ENCODE measurements at regions not wholly inside any gene's neighbourhood (a gene's known extent, or its start where the extent isn't known, plus 50 kb on each side); places are given as distances from the start of the nearest gene placed in this dataset.

DNA sequence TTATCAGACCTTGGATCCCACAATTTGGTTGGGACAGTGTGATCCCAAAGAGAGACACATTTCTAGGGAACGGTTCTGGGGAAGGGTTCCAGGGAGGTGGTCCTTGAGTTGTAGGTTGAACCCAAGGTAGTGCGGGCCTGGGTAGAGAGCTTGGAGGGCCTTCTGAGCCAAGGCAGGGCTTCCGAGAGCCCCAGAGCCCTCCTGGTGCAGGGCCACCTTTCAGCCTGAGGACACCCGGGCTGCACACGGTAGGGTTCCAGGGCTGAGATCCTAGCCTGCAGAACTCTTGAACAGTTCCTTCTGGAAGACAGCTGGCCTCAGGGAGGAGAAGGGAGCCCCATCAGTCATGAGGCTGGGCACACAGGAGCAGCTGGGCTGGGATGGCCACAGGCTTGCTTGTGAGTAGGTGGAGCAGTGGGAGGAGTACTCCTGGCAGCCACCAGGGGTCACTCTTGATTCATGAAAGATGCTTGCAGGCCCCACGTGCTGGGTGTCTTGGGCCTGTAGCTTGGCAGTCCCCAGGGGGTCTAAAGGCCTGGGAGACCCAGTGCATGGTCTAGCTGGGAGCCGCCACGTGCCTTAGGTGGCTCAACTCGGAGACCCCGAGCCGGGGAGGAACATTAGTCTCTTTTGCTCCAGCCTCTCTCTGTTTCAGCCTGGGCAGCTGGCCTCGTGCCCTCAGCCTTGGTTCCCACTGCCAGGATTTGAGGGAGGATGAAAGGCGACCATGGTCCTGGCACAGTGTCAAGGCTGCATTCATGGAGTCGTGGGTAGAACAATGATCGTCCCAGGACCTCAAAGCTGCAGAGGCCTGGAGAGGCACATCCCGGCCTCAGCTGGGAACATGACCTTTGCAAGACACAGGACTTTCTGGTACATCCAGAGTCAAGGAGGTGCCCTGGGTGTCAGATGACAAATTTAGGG, 381.6 kb downstream of the TYW1 start:
- Histone ChIP-seq H3K27ac (no peak overlapping the region), H2AFZ (no peak overlapping the region), H3K9ac (no peak overlapping the region), H3K79me2 (no peaks in the 10 kb centered on the region), H3K36me3 (ENCODE audit: control insufficient read depth, insufficient read depth, low read length) (no peaks in the 10 kb centered on the region), H3K27me3 (ENCODE audit: control insufficient read depth, insufficient read depth, low read length) (no peaks in the 10 kb centered on the region), H3K4me2 (ENCODE audit: low read length) (no peak overlapping the region), H3K9me3 (ENCODE audit: control insufficient read depth, low read length) (no peaks in the 10 kb centered on the region), H3K4me1 (no peaks in the 10 kb centered on the region), H3K4me3 (ENCODE audit: low read depth, low read length) (no peak overlapping the region)
- TF ChIP-seq, protein P1, sequence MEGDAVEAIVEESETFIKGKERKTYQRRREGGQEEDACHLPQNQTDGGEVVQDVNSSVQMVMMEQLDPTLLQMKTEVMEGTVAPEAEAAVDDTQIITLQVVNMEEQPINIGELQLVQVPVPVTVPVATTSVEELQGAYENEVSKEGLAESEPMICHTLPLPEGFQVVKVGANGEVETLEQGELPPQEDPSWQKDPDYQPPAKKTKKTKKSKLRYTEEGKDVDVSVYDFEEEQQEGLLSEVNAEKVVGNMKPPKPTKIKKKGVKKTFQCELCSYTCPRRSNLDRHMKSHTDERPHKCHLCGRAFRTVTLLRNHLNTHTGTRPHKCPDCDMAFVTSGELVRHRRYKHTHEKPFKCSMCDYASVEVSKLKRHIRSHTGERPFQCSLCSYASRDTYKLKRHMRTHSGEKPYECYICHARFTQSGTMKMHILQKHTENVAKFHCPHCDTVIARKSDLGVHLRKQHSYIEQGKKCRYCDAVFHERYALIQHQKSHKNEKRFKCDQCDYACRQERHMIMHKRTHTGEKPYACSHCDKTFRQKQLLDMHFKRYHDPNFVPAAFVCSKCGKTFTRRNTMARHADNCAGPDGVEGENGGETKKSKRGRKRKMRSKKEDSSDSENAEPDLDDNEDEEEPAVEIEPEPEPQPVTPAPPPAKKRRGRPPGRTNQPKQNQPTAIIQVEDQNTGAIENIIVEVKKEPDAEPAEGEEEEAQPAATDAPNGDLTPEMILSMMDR (IDR thresholded peaks at IDR 0.05), result peak; percentile 65

DNA sequence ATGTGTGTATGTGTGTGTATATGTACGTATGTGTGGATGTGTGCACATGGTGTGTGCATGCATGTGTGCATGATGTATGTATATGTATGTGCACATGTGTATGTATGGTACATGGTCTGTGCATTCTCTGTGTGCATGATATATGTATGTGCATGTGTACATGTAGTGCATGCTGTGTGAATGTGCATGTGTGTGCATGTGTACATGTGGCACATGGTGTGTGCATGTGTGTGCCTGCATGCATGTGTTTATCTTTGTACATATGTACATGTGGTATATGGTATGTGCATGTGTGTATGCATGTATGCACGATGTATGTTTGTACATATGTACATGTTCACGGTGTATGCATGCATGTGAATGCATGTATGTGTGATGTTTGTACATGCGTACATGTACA, 383.7 kb downstream of the TYW1 start:
- Histone ChIP-seq H3K27ac (no peak overlapping the region), H3K4me2 (ENCODE audit: low read length) (no peak overlapping the region), H3K27me3 (ENCODE audit: control insufficient read depth, insufficient read depth, low read length) (no peaks in the 10 kb centered on the region), H3K79me2 (no peaks in the 10 kb centered on the region), H3K4me3 (ENCODE audit: low read depth, low read length) (no peak overlapping the region), H3K9ac (no peak overlapping the region), H3K36me3 (ENCODE audit: control insufficient read depth, insufficient read depth, low read length) (no peaks in the 10 kb centered on the region), H3K9me3 (ENCODE audit: control insufficient read depth, low read length) (no peaks in the 10 kb centered on the region), H2AFZ (no peak overlapping the region), H3K4me1 (no peaks in the 10 kb centered on the region)
- TF ChIP-seq, protein P1 (IDR thresholded peaks at IDR 0.05), result no peak

DNA sequence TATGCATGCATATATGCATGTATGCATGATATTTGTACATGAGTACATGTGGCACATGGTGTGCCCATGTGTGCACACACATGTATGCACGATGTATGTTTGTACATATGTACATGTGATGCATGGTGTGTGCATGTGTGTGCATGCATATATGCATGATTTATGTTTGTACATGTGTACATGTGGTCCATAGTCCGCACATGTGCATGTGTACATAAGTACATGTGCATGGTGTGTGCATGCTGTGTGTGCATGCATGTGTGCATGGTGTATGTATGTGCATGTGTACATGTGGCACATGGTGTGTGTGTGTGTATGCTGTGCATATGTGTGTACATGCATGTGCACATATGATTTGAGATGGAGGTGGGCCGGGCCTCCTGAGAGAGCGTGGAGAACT, 384.2 kb downstream of the TYW1 start:
- no peak overlapping the region for H2AFZ ChIP-seq
- no peak overlapping the region for H3K9ac ChIP-seq
- H3K4me1 ChIP-seq, result no peaks in the 10 kb centered on the region
- no peaks in the 10 kb centered on the region for H3K27me3 ChIP-seq (ENCODE audit: control insufficient read depth, insufficient read depth, low read length)
- H3K4me3 ChIP-seq (ENCODE audit: low read depth, low read length), result no peak overlapping the region
- H3K36me3 ChIP-seq (ENCODE audit: control insufficient read depth, insufficient read depth, low read length), result no peaks in the 10 kb centered on the region
- no peaks in the 10 kb centered on the region for H3K9me3 ChIP-seq (ENCODE audit: control insufficient read depth, low read length)
- no peak overlapping the region for H3K27ac ChIP-seq
- H3K79me2 ChIP-seq, result no peaks in the 10 kb centered on the region
- no peak overlapping the region for H3K4me2 ChIP-seq (ENCODE audit: low read length)
- TF ChIP-seq, protein P1 (IDR thresholded peaks at IDR 0.05), result no peak

DNA sequence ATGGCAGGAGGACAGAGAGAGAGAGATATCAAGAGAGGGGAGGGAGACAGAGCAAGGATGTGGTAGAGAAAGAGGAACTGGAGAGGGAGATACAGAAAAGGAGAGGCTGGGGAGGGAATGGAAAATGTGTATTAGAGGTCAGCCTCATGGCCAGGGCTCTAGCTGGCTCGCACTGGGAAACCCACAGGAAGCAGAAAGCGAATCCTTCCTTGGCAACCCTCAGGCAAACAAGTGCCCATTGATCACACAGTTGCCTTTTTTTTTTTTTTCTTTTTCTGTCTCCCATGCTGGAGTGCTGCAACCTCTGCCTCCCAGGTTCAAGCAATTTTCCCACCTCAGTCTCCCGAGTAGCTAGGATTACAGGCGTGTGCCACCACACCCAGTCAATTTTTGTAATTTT, 391.2 kb downstream of the TYW1 start:
- H3K36me3 ChIP-seq (ENCODE audit: control insufficient read depth, insufficient read depth, low read length), result no peaks in the 10 kb centered on the region
- no peak overlapping the region for H3K4me2 ChIP-seq (ENCODE audit: low read length)
- H3K27me3 ChIP-seq (ENCODE audit: control insufficient read depth, insufficient read depth, low read length), result no peaks in the 10 kb centered on the region
- no peak overlapping the region for H3K4me3 ChIP-seq (ENCODE audit: low read depth, low read length)
- no peaks in the 10 kb centered on the region for H3K4me1 ChIP-seq
- H3K9me3 ChIP-seq (ENCODE audit: control insufficient read depth, low read length), result no peaks in the 10 kb centered on the region
- TF ChIP-seq, protein P1 (IDR thresholded peaks at IDR 0.05), result no peak
- H3K27ac ChIP-seq, result no peak overlapping the region
- H2AFZ ChIP-seq, result no peak overlapping the region
- no peaks in the 10 kb centered on the region for H3K79me2 ChIP-seq
- H3K9ac ChIP-seq, result no peak overlapping the region

DNA sequence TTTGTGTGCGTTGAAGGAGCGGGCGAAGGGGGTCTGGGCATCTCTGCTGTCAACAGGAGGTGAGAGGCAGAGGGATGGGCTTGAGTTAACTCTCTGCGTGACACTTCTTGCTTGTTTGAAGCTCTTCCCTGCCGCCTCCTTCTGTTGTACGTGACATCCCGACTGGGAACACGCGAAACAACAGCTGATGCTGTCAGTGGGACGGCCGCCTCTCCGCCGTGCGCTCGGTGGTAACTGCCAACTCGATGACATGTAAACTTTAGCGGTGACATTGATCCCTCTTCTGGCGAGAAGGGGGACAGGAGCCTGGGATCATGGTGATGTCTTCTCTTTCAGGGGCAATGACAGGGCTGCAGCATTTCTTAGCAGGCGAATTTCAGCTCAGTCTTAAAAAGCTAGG, 394.5 kb downstream of the TYW1 start:
- no peaks in the 10 kb centered on the region for H3K79me2 ChIP-seq
- TF ChIP-seq, protein P1 (IDR thresholded peaks at IDR 0.05), result no peak
- no peak overlapping the region for H3K9ac ChIP-seq
- no peaks in the 10 kb centered on the region for H3K36me3 ChIP-seq (ENCODE audit: control insufficient read depth, insufficient read depth, low read length)
- H3K4me1 ChIP-seq, result no peaks in the 10 kb centered on the region
- no peaks in the 10 kb centered on the region for H3K27me3 ChIP-seq (ENCODE audit: control insufficient read depth, insufficient read depth, low read length)
- H3K27ac ChIP-seq, result no peak overlapping the region
- H3K9me3 ChIP-seq (ENCODE audit: control insufficient read depth, low read length), result no peaks in the 10 kb centered on the region
- H3K4me2 ChIP-seq (ENCODE audit: low read length), result no peak overlapping the region
- H3K4me3 ChIP-seq (ENCODE audit: low read depth, low read length), result no peak overlapping the region
- H2AFZ ChIP-seq, result no peak overlapping the region
